Esophagus squamous epithelium (tissue), 5 donors: ENCODE measurements at regions not wholly inside any gene's neighbourhood (a gene's known extent, or its start where the extent isn't known, plus 50 kb on each side); places are given as distances from the start of the nearest gene placed in this dataset.

Source experiments
- DNase-seq: peaks from one replicate; lab custom pipeline; 2025; lab: John Stamatoyannopoulos, UW
- H3K27ac ChIP-seq, 4 donors: fragments of 200-600 bp; sonication (generic); one replicate each; pipeline ENCODE4 v1.5.1; 2016 to 2019; ENCODE audit warnings: mild to moderate bottlenecking in 1 of 4
- H3K27me3 ChIP-seq, 4 donors: fragments of 200-600 bp; sonication (generic); 1 replicate in 3 of 4; 2 replicates in 1 of 4; pipeline versions ENCODE4 v1.5.1 to v1.6.0; 2017 to 2021; ENCODE audit warnings: antibody characterized with exemption in 1 of 4
- H3K36me3 ChIP-seq, 3 donors: fragments of 200-600 bp; sonication (generic); one replicate each; pipeline ENCODE4 v1.5.1; 2016 to 2019
- H3K4me1 ChIP-seq, 3 donors: fragments of 200-600 bp; sonication (generic); one replicate each; pipeline ENCODE4 v1.5.1; 2017 to 2019
- H3K4me3 ChIP-seq, 4 donors: fragments of 200-600 bp; sonication (generic); 1 replicate in 3 of 4; 2 replicates in 1 of 4; pipeline ENCODE4 v1.5.1; 2016 to 2019; ENCODE audit warnings: mild to moderate bottlenecking in 2 of 4, moderate library complexity in 1 of 4
- H3K9me3 ChIP-seq, 3 donors: fragments of 200-600 bp; sonication (generic); one replicate each; pipeline ENCODE4 v1.5.1; 2016 to 2019
- CTCF ChIP-seq, 6 experiments: fragments of 450-650 bp in 4 of 6; fragments of 200-600 bp in 2 of 6; sonication (generic) in 2 of 6; IDR thresholded peaks; one replicate each; pipeline ENCODE4 v1.5.1; 2016 to 2019; ENCODE audit warnings: antibody characterized with exemption in 6 of 6, mild to moderate bottlenecking in 4 of 6, moderate library complexity in 4 of 6
- POLR2A ChIP-seq, 4 donors: fragments of 450-650 bp; IDR thresholded peaks; one replicate each; pipeline ENCODE4 v1.6.1; 2017; ENCODE audit warnings: antibody characterized with exemption in 4 of 4, mild to moderate bottlenecking in 4 of 4, moderate library complexity in 3 of 4
- WGBS, 2 donors: methylation state at CpG; one replicate each; pipeline ENCODE4 v1.1.5; 2018; 5-methylcytosine and 5-hydroxymethylcytosine counted together
- intact Hi-C: fragments of 100-400 bp; cut with DNase I; formaldehyde crosslinking; loops from one replicate; pipeline ENCODE4 v1.15.0; 2022
- donor health status: DM: yes; HTN: yes; CAD: no.

GRCh38 chr10:113979409-113979808 is 64.3 kb upstream of the ADRB1 start:
- H3K36me3 ChIP-seq = no peaks in the 10 kb centered on the region
- 76 to 78% methylated on average over 6 to 7 of the region's 7 CpGs for WGBS, 2 donors
- H3K27me3 ChIP-seq = peaks cover 0 to 22% (median 0%) of the 10 kb centered on the region in 4 donors
- DNase-seq = no peak
- no peaks in the 10 kb centered on the region for H3K9me3 ChIP-seq
- no peak overlapping the region for H3K27ac ChIP-seq
- no peak for TF ChIP-seq POLR2A (IDR thresholded peaks at IDR 0.05)
- TF ChIP-seq CTCF (IDR thresholded peaks at IDR 0.05) = no peak
- peaks cover 0 to 14% (median 5%) of the 10 kb centered on the region in 3 donors for H3K4me1 ChIP-seq
- H3K4me3 ChIP-seq = no peak overlapping the region
- intact Hi-C loops = no loop called here

DNA sequence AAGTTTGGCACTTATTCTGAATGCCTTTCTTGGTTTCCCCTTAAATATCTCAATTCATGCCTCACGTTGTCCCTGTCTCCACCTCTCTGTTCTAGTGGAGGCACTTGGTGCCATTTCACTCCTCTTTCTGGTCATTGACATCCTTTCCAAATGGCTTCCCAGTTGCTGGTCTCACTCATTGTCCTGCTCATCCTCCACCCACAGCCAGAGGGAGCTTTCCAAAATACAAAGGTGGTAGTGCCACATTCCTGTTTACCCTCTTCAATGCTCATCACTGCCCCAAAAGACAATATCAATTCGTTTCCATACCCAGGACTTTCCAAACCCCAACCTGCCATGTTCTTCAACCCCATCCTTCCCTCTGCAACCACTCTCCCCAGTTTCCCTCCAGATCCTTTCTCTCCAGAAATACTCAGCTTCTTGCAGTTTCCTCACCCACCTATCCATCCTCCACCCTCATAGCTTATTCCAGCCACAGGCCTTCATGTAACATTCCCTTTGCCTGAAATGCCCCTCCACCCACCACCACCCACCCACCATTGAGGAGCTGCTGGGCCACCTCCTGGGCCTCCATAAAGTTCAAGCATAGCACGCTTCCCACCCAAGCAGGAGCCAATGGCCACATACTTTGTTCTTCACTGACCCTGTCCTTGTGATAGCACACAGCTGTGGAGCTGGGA is 63.1 kb upstream of the ADRB1 start:
- DNase-seq = no peak
- H3K4me3 ChIP-seq = no peak overlapping the region
- H3K36me3 ChIP-seq = no peaks in the 10 kb centered on the region
- TF ChIP-seq POLR2A (IDR thresholded peaks at IDR 0.05) (no peak), CTCF (IDR thresholded peaks at IDR 0.05) (peak in 1 of 6 experiments; percentile 35)
- H3K4me1 ChIP-seq = peaks cover 0 to 14% (median 5%) of the 10 kb centered on the region in 3 donors
- intact Hi-C loops = no loop called here
- H3K27ac ChIP-seq = no peak overlapping the region
- peaks cover 0 to 12% (median 0%) of the 10 kb centered on the region in 4 donors for H3K27me3 ChIP-seq
- no peaks in the 10 kb centered on the region for H3K9me3 ChIP-seq
- 71 to 74% methylated on average over 2 to 3 of the region's 3 CpGs for WGBS, 2 donors

- H3K9me3 ChIP-seq = no peaks in the 10 kb centered on the region
- H3K4me1 ChIP-seq = peaks cover 0 to 14% (median 5%) of the 10 kb centered on the region in 3 donors
- H3K4me3 ChIP-seq = no peak overlapping the region
- intact Hi-C loops = no loop called here
- peaks cover 0 to 5% (median 0%) of the 10 kb centered on the region in 4 donors for H3K27me3 ChIP-seq
- no peaks in the 10 kb centered on the region for H3K36me3 ChIP-seq
- no peak overlapping the region for H3K27ac ChIP-seq
- TF ChIP-seq CTCF (IDR thresholded peaks at IDR 0.05) (no peak), POLR2A (IDR thresholded peaks at IDR 0.05) (no peak)
- no peak for DNase-seq
These were observed 61.4 kb upstream of the ADRB1 start for GRCh38 chr10:113982296-113982695.

GRCh38 chr10:113982769-113983168 is 60.9 kb upstream of the ADRB1 start:
- no peak overlapping the region for H3K27ac ChIP-seq
- intact Hi-C loops = no loop called here

More at GRCh38 chr10:113982769-113983168, 60.9 kb upstream of the ADRB1 start:
- TF ChIP-seq CTCF (IDR thresholded peaks at IDR 0.05) (no peak), POLR2A (IDR thresholded peaks at IDR 0.05) (no peak)
- no peak overlapping the region for H3K4me3 ChIP-seq
- H3K4me1 ChIP-seq = peaks cover 0 to 14% (median 5%) of the 10 kb centered on the region in 3 donors
- H3K9me3 ChIP-seq = no peaks in the 10 kb centered on the region
- WGBS, 2 donors = 30 to 44% methylated on average over 3 to 4 of the region's 4 CpGs
- H3K36me3 ChIP-seq = no peaks in the 10 kb centered on the region
- H3K27me3 ChIP-seq = peaks cover 0 to under 1% (median 0%) of the 10 kb centered on the region in 4 donors
- DNase-seq = no peak
